ENCODE measurements at regions not wholly inside any gene's neighbourhood (a gene's known extent, or its start where the extent isn't known, plus 50 kb on each side); places are given as distances from the start of the nearest gene placed in this dataset.

DNA sequence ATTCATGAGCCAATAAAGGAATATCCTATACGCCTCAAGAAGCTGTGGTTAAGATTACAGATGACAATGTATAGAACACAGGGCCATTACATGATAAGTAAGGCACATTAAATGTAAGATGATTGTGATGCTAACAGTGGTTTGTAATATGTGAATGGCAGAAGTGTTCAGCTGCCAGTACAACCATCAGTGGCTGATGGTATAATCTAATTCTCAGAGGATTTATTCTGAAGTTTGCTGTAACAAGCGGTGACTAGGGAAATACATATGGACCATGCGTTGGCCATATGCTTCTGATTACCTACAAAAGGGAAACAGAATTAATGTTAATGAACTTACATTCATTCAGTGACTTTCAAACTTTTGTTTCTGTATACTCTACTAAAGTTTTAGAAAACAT is 750.8 kb upstream of the KLHL29 start:
- intact Hi-C loops (cut with DNase I): no loop called here
- no peaks in the 10 kb centered on the region for H3K9me3 ChIP-seq
- no peak overlapping the region for H3K27ac ChIP-seq
- TF ChIP-seq POLR2AphosphoS5 (IDR thresholded peaks at IDR 0.05) (no peak), POLR2A (IDR thresholded peaks at IDR 0.05) (no peak), CTCF (IDR thresholded peaks at IDR 0.05) (no peak)
- no peak for DNase-seq (ENCODE audit: low spot score)
- WGBS: 96% methylated on average over 3 of the region's 3 CpGs
- no peaks in the 10 kb centered on the region for H3K27me3 ChIP-seq (replicated peaks; ENCODE audit: insufficient read depth)
- H3K4me1 ChIP-seq (replicated peaks): no peaks in the 10 kb centered on the region
- no peaks in the 10 kb centered on the region for H3K36me3 ChIP-seq
- H3K4me3 ChIP-seq: no peak overlapping the region

DNA sequence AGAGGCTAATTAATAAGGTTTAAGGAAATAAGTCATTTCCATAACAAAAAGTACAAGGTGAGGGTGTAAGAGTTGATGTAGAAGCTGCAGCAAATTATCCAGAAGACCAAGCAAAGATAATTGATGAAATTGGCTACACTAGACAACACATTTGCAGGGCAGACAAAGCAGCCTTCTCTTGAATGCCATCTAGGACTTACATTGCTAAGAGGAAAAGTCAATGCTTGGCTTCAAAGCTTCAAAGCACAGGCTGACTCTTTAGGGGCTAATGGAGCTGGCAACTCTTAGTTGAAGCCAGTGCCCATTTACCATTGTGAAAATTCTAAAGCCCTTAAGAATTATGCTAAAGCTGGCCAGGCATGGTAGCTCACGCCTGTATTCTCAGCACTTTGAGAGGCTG is 728.6 kb upstream of the KLHL29 start:
- Histone ChIP-seq H3K4me3 (no peak overlapping the region), H3K9me3 (no peaks in the 10 kb centered on the region), H3K27ac (no peak overlapping the region), H3K36me3 (no peaks in the 10 kb centered on the region), H3K27me3 (replicated peaks; ENCODE audit: insufficient read depth) (no peaks in the 10 kb centered on the region), H3K4me1 (replicated peaks) (no peaks in the 10 kb centered on the region)
- no peak for TF ChIP-seq POLR2A (IDR thresholded peaks at IDR 0.05)
- TF ChIP-seq CTCF (IDR thresholded peaks at IDR 0.05): no peak
- TF ChIP-seq POLR2AphosphoS5 (IDR thresholded peaks at IDR 0.05): no peak
- intact Hi-C loops (cut with DNase I): no loop called here
- DNase-seq (ENCODE audit: low spot score): no peak
- WGBS: 100% methylated on average over 1 of the region's 1 CpG

DNA sequence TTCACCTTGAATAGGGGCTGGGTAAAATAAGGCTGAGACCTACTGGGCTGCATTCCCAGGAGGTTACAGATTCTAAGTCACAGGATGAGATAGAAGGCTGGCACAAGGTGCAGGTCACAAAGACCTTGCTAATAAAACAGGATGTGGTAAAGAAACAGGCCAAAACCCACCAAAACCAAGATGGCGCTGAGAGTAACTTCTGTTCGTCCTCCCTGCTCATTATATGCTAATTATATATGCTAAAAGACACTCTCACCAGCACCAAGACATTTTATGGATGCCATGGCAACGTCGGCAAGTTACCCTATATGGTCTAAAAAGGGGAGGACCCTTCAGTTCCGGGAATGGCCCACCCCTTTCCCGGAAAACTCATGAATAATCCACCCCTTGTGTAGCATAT is 711.5 kb upstream of the KLHL29 start:
- H3K9me3 ChIP-seq: no peaks in the 10 kb centered on the region
- H3K27me3 ChIP-seq (replicated peaks; ENCODE audit: insufficient read depth): no peaks in the 10 kb centered on the region
- no peak overlapping the region for H3K27ac ChIP-seq
- H3K36me3 ChIP-seq: no peaks in the 10 kb centered on the region
- 91% methylated on average over 6 of the region's 6 CpGs for WGBS
- no peak for TF ChIP-seq POLR2AphosphoS5 (IDR thresholded peaks at IDR 0.05)
- no peak for TF ChIP-seq POLR2A (IDR thresholded peaks at IDR 0.05)
- no peak for TF ChIP-seq CTCF (IDR thresholded peaks at IDR 0.05)
- intact Hi-C loops (cut with DNase I): no loop called here
- DNase-seq (ENCODE audit: low spot score): no peak
- no peaks in the 10 kb centered on the region for H3K4me1 ChIP-seq (replicated peaks)
- no peak overlapping the region for H3K4me3 ChIP-seq

DNA sequence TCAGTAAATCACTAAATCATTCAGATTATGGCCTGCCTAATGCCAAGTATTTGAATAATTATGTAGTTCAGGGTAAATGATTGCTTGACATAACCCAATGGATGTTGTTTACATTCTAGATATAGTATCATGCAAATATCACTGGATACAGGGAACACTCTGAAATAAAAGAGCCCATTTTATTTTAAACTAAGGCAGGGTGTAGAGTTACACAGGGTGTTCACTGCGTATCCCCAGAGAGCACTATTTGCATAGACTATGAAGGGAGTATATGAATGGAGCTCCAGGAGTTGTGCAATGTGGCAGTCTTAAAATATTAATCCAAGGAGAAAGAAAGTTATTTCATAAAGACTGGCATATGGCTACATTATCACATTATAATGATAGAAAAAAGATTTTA is 701.1 kb upstream of the KLHL29 start:
- DNase-seq (ENCODE audit: low spot score): no peak
- Histone ChIP-seq H3K36me3 (no peaks in the 10 kb centered on the region), H3K27me3 (replicated peaks; ENCODE audit: insufficient read depth) (no peaks in the 10 kb centered on the region), H3K4me1 (replicated peaks) (no peaks in the 10 kb centered on the region), H3K9me3 (no peaks in the 10 kb centered on the region), H3K4me3 (no peak overlapping the region), H3K27ac (no peak overlapping the region)
- TF ChIP-seq POLR2A (IDR thresholded peaks at IDR 0.05): no peak
- no peak for TF ChIP-seq POLR2AphosphoS5 (IDR thresholded peaks at IDR 0.05)
- TF ChIP-seq CTCF (IDR thresholded peaks at IDR 0.05): no peak
- intact Hi-C loops (cut with DNase I): no loop called here
- WGBS: 25% methylated on average over 1 of the region's 1 CpG

- no peaks in the 10 kb centered on the region for H3K4me1 ChIP-seq (replicated peaks)
- WGBS: 67% methylated on average over 1 of the region's 1 CpG
These were observed 694.9 kb upstream of the KLHL29 start for GRCh38 chr2:22690096-22690495.

More at GRCh38 chr2:22690096-22690495, 694.9 kb upstream of the KLHL29 start:
- intact Hi-C loops (cut with DNase I): no loop called here
- TF ChIP-seq POLR2A (IDR thresholded peaks at IDR 0.05) (no peak), POLR2AphosphoS5 (IDR thresholded peaks at IDR 0.05) (no peak), CTCF (IDR thresholded peaks at IDR 0.05) (no peak)
- no peaks in the 10 kb centered on the region for H3K27me3 ChIP-seq (replicated peaks; ENCODE audit: insufficient read depth)
- H3K4me3 ChIP-seq: no peak overlapping the region
- H3K36me3 ChIP-seq: no peaks in the 10 kb centered on the region
- no peaks in the 10 kb centered on the region for H3K9me3 ChIP-seq
- no peak overlapping the region for H3K27ac ChIP-seq
- DNase-seq (ENCODE audit: low spot score): no peak
